GM04504 (cell line): ENCODE measurements at regions not wholly inside any gene's neighbourhood (a gene's known extent, or its start where the extent isn't known, plus 50 kb on each side); places are given as distances from the start of the nearest gene placed in this dataset.
"Not testable (repeated sequence)": the region's sequence is repeated elsewhere in the genome, so short reads cannot be mapped to it uniquely, and the experiment has no call there.

ENCODE experiments used
- DNase-seq: peaks from one replicate; pipeline ENCODE4 v3.0.0-alpha.2; 2012; ENCODE audit warnings: low read depth

DNA sequence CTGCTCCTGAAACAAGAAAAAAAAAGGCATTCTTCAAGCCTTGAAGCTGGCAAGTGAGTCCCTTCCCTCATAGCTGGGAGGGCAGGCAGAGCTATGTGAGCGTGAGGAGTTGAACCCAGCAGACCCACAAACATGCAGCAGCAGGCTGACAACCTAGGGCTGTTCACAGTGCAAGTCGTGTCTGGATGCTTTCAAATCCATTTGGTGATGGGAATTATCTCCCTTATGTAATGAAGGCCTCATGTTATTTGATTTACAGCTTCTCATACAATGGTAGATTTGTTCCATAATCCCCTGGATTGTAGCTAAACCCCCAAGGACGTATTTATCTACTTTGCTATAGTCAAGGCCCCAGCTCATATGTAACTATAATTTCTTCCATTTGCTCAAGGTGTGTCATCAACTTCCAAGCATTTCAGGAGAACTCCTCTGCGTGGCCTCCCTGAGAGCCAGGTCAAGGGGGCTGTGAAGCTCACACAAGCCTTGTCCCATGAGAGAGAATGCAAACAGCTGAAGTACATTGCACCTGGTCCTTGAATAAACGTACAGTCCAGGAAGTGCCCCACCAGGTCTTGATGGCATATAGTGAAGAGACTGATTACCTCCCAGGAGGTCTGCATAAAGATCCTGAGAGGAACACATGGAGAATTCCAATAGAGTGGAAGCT lies 124.8 kb upstream of the SLC1A3 start:
- no peak for DNase-seq

DNA sequence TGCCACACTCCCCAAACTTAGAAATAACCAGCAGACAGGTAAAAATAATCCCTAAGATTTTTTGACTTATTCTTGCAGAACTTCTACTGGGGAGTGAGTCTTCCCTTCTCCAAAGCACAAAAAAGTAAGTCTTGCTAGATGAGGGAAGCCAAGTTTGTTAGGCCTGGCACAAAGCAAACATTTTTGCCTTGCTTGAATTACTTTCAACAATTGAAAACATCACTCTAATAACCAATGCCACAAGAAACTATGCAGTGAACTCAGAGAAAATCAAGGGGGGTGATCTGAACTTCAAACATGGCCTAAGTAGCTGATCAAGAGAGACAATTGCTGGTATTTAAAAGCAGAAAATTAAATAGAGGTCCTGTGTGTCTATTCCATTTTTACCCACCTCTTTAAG lies 123.6 kb upstream of the SLC1A3 start:
- DNase-seq, result no peak

DNA sequence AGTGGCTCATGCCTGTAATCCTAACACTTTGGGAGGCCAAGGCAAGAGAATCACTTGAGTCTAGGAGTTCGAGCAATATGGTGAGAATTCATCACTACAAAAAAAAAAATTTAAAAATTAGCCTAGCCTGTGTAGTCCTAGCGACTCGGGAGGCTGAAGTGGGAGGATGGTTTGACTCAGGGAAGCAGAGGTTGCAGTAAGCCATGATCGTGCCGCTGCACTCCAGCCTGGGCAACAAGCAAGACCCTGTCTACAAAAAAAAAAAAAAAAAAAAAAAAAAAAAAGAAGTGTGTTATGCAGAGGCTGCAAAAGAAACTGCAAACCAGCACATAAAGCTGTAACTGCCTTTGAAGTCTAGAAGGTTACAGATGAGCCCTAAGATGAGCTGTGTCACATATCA lies 116.9 kb upstream of the SLC1A3 start:
- no peak for DNase-seq

DNA sequence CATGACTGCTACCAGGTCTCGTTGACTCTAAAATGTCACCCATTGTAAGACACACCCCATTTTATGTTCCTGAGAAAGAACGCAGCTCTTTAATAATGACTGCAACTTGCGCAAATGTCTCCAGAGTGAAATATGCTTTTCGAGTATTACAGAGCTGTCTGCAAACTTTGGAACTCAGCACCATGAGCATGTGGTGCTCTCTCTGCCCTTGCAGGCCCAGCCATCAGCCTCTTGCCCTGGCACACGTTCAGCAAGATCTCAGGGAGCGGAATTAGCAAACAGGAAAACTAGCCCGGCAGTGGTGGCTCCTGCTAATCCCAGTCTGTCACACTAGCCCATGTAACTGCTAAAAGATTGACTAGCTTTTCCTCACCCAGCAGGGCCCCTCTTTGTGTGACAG lies 114.5 kb upstream of the SLC1A3 start:
- no peak for DNase-seq

DNA sequence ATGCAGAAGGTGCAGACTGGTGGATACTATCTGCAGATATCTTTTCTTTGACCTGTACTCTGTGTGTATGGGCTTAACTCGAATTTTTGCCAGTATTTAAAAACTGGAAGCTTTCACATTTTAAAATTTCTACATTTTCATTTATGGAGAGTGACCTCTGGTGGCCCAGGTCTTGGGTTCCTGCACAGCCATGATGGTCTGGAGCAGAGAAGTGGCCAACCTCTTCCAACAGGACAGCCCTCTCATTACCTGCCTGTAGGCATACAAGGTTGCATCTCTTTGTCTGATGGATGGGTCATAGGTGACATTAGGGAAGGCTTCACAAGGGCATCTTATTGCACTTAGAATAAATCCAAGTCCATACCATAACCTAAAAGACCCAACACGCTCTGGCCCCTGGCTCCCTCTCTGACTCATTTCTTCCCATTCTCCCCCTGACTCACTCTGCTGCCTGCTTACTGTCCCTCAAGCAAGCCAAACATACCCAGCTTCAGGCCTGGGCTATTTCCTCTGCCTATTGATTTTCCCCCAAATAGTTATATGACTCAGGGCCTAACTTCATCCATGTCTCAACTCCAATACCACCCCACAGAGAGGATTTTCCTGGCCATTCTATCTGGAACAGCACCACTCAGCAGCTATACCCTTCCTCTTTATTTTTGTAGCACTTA lies 113.3 kb upstream of the SLC1A3 start:
- DNase-seq, result no peak

DNA sequence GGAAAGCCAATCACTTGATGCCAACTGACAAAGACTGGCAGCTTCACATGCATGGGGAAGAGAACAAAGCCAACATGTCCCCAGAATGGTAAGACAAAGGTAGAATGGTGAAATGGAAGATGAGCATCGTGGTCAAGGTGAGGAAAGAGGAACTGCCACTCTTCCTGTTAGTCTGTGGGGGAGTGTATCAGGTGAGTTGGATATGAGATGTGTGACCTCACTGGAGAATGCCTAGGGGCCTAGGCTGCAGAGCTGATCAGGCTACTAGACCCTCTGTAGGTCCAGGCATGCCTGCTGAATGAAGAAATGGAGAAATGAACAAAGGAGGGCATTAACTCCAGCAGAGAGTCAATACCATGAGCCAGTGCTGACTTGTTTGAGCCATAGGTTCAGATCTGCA lies 112.4 kb upstream of the SLC1A3 start:
- DNase-seq, result no peak

DNA sequence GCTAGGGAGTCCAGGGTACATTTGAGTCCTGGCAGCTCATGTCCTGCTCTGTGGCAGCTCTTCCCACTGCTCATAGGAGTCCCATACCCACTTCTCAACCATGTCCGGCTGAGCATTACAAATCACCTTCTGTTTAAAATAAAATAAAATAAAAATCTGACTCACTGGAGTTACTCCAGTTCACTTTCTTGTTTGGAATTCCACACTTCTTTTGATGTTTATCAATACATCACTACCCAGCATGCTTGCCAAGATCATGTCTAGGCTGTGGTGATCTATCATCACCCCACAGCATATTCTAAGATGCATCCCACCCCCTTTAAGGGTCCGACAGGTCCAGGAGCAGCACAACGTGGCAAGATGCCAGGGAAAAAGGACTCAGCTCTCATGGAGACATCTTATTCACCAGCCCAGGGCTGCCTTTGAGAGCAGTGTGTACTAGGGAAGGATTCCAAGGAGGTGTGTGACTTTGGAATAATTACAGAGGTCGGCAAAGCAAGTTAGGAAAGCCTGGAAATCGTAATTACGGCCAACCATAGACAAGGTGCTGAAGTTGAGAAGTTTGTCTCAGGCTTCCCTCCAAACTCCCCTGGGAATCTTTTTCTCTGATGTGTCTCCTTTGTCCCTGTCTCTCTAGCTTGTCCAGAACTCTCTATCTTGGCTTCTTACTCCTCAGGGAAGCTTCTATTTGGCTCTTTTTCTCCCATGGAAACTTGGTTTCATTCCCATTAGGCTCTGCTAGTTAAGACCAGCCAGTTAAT lies 111.4 kb upstream of the SLC1A3 start:
- DNase-seq, result peak; percentile 4

DNA sequence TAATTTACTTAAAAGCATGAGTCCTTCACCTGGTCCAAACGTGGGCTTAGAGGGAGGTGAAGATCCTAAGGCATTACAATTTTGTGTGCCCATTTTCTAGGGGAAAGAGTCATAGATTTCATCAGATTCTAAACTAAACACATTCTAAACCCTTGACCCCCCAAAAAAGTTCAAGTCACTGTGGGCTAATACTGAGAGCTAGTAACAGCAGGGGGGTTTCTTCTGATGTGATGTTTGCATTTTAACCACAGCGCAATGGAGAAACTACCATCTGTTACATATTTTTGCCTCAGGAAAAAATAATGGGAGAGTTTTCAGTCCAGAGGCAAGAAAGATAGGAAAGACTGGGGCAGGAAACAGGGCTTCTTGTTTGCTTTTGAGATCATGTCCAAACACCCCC lies 110.8 kb upstream of the SLC1A3 start:
- DNase-seq, result no peak

DNA sequence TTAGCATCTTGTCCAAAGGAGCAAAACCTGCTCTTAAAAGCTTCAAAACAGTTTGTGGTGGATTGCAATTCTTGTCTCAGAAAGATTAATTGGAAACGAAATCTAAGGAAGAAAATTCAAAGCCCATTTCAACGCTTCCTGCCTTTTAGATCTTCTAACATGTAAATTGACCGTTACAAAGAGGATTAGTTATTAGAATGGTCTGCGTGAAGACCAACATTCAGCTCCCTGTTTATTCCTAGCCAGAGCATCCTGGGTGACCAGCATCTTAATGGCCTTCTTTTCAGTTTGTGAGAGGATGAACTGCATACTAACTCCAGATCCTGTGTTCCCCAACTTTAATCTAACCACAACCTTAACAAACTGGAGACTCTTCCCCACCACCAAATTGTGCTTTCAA lies 109.9 kb upstream of the SLC1A3 start:
- no peak for DNase-seq

DNA sequence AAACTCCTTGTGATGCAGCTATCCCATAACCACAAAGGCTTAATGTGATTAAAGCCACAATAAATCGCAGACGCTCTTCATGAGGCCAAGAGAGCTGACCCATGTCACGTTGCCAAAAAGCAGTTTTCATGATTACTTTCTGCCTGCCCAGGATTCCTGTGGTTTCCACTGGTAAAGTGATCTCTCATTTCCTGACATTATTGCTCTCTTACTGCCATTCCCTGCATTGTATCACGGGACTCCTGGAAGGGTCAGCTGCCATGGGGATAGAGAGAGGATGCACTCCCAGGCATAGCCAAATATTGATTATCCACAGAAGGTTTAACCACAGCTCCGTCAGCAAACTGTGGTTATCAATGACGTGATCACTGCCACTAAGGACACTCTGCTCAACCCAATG lies 103.8 kb upstream of the SLC1A3 start:
- peak; percentile 77 for DNase-seq

DNA sequence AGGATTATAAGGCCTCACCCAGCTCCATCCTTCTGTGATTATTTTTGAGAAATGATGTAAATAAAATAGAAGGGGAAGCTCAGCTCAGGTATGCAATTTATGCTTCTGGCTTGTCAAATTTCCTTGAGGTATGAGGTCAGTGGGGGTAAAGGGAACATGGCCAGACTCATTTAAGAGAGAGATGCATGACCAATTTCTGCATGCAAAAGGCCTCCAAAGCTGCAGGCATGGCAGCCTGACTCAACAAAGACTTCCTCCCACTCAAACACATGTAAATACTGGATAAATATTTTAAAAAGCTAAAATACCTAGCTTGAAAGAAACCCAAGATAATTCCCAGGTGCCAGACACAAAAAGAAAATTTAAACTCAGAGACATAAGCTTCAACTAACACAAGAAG lies 101.4 kb upstream of the SLC1A3 start:
- no peak for DNase-seq

DNA sequence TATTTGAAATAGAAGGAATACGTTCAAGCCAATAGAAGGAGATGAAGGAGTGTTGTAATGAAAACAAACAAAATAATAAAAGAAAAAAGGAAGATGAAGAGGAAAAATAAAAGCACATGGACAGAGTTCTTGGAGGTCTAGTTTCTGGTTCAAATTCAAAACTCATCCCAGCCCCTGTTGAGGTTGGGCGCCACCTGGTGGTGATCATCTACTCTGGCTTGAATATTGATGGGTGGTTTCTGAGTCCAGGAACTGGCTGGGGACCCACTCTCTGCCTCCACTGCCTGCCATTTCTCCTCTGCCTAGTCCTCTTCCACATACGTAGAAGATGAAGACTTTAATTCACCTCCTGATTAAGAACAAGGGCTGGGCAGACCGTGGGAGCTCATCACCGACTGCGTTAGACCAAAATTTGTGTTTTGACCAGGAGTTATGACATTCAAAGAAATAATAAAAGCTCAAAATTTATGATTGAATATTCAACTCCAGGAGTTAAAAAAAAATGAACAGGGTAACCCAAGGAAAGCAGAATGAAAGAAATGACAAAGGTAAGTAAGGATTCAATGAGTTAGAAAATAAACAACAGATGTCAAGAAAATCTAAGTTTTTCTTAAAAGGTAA lies 99.0 kb upstream of the SLC1A3 start:
- peak; percentile 48 for DNase-seq

DNA sequence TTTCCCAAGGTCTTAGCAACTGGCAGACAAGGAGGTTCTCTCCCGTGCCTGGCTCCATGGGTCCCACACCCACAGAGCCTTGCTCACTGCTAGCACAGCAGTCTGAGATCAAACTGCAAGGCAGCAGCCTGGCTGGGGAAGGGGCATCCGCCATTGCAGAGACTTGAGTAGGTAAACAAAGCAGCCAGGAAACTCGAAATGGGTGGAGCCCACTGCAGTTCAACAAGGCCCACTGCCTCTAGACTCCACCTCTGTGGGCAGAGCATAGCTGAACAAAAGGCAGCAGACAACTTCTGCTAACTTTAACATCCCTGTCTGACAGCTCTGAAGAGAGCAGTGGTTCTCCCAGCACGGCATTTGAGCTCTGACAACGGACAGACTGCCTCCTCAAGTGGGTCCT lies 98.1 kb upstream of the SLC1A3 start:
- not testable (repeated sequence) for DNase-seq

DNA sequence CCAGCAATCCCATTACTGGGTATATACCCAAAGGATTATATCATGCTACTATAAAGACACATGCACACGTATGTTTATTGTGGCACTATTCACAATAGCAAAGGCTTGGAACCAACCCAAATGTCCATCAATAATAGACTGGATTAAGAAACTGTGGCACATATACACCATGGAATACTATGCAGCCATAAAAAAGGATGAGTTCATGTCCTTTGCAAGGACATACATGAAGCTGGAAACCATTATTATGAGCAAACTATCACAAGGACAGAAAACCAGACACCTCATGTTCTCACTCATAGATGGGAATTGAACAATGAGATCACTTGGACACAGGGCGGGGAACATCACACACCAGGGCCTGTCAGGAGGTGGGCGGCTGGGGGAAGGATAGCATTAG lies 92.8 kb upstream of the SLC1A3 start:
- not testable (repeated sequence) for DNase-seq

DNA sequence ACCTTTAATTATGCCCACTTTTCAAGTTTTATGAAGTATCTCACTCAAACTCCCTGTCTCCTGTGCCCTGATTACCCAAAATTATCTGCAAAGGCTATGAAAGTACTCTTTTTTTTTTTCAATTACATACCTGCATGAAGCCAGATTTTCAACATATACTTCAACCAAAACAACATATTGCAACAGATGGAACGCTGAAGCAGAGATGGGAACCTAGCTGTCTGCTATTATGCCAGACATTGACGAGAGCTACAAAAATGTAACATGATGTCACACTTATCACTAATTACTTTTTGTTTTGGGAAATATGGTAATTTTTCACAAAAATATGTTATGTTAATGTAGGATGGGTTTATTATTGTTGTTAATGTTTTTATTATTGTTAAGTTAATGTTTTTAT lies 86.5 kb upstream of the SLC1A3 start:
- no peak for DNase-seq

DNA sequence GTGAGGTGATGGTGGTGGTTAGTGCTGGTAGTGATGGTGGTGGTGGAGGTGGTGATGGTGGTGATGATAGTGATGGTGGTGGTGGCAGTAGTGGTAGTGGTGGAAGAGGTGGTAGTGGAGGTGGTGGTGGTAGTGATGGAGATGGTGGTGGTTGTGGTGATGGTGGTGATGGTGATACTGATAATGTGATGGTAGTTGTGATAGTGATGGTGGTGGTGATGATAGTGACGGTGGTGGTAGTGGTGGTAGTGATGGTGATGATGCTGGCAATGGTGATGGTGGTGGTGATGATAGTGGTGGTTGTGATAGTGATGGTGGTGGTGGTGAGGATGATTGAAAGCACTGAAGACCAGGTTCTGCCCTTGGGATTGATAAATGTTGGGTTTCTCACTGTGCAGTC lies 85.2 kb upstream of the SLC1A3 start:
- DNase-seq, result no peak

DNA sequence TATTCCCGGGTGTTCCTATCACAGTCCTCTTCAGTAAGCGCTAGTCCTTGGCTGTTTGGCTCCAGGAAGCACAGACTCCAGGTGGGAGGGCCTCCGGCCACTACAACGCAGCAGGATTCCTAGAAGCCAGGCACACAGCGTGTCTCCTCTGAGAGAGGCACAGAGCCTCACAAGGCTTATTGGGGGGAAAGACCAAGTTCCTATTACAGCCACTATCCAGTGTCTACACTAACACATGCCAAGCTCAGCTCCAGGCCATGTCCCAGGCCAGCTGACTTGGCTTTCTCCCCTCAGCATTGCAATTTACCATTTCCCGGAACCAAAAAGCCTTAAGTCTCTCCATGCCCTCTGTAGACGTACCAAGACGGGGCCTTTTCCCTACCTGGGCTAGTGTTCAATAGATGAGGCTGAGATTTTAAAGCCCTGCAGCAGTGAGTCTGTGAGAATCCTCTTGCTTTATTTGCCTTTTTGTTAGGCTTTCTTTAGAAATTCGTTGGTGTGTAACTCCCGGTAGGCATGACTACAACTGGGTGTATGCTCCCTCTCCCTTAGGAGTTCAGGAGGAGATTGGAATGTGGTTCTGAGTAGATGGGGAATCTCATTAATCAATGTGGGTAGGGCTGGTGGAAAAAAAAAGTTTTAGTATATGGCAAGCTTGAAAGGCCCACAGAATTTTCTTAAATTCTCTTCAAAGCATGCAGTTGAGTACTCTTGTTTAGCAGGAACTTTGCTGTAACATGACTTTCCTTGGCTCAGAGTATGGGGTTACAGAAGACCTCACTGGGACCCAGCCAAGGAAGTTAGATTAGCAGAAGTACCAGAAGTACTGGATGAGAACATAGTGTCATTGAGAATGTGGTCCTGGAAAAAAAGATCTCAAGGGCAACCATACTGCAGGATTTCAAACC lies 84.3 kb upstream of the SLC1A3 start:
- no peak for DNase-seq

DNA sequence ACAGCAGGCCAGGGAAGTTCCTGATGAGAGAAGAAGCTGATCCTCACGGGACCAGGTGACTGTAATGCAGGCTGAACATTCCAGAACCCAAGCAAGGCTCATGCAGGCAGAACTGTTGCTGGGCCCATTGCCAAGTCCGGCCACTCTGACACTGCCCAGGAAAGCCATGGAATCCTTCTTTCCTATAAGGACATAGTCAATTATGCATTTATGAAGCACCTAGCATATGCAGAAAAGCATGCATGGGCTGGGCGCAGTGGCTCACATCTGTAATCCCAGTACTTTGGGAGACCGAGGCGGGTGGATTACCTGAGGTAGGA lies 83.7 kb upstream of the SLC1A3 start:
- DNase-seq, result no peak

DNA sequence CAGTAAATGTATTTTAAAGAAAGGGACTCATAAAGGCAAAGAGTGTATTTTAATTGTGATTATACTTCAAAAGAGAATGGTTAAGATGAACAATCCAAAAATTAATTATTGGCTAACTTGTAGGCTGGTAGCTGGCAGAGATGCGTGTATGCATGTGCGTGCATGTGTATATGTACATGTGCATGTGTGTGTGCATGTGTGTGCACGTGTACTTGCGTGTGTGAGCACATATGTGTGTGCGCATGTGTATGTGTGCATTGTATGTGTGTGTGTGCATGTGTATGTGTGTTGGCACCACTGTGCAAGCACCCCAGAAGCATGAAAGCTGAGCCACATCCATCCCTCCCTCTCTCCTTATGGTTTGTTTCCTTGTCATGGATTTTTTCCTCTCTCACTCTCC lies 83.0 kb upstream of the SLC1A3 start:
- DNase-seq, result no peak

DNA sequence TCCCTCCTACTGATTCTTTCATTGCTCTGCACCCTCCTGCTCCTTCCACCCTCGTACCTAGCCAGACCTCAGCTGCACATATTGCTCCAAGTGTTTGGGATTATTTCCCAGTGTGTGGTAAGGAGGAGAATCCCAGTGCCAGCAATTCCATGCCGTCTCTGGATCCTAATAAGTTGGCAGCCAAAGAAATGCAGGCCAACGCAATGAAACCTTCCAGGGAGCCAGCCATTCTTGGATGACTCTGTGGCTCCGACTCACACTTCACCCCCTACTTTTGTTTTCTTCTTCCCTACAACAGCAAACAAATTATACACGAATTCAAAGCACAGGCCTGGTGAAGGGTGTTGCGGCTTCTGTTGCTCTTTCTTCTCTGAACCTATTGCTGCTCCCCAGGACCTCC lies 82.5 kb upstream of the SLC1A3 start:
- DNase-seq, result no peak

DNA sequence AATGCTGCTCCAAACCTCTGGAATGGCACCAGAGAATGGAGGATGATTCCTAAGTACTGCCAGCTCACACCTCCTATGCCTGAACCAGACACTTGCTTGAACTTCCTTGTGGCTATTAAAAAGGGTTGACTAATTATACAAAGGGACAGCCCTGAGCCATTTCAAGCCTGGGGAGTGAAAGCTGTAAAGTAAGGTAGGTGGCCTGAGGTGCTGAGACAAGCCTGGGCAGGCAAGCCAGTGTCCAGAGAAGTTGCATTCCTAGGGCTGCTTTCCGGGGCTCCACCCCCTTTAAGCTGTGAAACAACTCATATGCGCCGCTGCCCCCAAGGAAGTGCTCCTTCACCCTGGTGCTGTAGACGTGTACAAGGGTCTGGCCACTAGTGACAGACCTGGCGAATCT lies 79.9 kb upstream of the SLC1A3 start:
- no peak for DNase-seq

DNA sequence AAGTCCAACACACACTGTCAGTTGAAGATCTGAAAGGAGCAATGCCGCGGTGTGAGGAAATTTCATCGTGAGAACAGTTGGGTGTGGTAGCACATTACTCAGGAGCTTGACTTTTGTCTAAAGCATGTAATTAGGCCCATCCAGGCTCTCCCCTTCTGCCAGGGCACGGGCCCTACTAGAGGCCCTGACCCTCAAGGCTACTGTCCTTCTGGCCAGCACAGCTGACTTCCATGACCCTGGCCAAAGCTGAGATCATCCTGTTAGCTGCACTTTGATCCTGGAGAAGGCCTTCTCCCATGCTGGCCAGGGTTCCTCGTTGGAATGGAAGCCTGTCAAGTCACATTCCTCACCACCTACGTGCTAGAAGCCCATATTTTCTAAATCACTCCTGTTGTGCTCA lies 77.8 kb upstream of the SLC1A3 start:
- DNase-seq, result no peak
